ENCODE measurements at regions not wholly inside any gene's neighbourhood (a gene's known extent, or its start where the extent isn't known, plus 50 kb on each side); places are given as distances from the start of the nearest gene placed in this dataset.
A peak's percentile ranks its signal among the peaks of the same experiment; 100 is the strongest.

DNA sequence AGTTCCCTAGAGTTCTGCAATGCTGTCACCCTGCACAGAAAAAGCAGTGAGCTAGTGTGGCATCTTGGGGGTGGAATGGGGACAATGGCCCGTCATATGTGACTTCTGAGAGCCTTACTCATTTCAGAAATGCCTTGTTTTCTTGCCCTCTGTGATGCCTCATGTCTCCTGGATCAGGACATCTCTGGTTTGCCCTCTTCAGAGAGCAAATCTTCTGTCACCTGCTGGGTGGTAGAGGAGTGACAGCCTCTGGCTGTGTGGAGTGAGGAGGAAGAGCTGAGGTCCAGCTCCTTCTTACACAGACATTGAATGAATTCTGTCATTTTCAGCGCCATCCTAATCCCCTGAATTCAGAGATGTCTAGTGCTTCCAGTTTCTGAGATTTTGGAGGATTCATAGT lies 55.6 kb upstream of the PHLPP1 start:
- TF ChIP-seq NR2C2 (CRISPR knock-in tag; IDR thresholded peaks at IDR 0.05) = no peak
- TF ChIP-seq NR2C2 (tag; IDR thresholded peaks at IDR 0.05) = no peak
- TF ChIP-seq ESRRA (IDR thresholded peaks at IDR 0.05; ENCODE audit: borderline replicate concordance, low read depth) = no peak
- no peak for TF ChIP-seq CBX2 (IDR thresholded peaks at IDR 0.05; ENCODE audit: insufficient read depth, low read length, poor library complexity, severe bottlenecking)
- no peak for TF ChIP-seq BRCA1 (IDR thresholded peaks at IDR 0.05)
- TF ChIP-seq BRCA1 (CRISPR knock-in tag; IDR thresholded peaks at IDR 0.05) = no peak
- no peak for TF ChIP-seq POLR2A (conservative IDR thresholded peaks at IDR 0.05)
- TF ChIP-seq, protein P1, sequence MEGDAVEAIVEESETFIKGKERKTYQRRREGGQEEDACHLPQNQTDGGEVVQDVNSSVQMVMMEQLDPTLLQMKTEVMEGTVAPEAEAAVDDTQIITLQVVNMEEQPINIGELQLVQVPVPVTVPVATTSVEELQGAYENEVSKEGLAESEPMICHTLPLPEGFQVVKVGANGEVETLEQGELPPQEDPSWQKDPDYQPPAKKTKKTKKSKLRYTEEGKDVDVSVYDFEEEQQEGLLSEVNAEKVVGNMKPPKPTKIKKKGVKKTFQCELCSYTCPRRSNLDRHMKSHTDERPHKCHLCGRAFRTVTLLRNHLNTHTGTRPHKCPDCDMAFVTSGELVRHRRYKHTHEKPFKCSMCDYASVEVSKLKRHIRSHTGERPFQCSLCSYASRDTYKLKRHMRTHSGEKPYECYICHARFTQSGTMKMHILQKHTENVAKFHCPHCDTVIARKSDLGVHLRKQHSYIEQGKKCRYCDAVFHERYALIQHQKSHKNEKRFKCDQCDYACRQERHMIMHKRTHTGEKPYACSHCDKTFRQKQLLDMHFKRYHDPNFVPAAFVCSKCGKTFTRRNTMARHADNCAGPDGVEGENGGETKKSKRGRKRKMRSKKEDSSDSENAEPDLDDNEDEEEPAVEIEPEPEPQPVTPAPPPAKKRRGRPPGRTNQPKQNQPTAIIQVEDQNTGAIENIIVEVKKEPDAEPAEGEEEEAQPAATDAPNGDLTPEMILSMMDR (IDR thresholded peaks at IDR 0.05 in 2 of 3, conservative IDR thresholded peaks at IDR 0.05 in 1 of 3; ENCODE audit: insufficient read depth in 2 of 3, low read depth in 1 of 3, low read length in 3 of 3) = peak in 1 of 3 experiments; percentile 3; a peak in 1 of 6 replicates
- TF ChIP-seq PHB (CRISPR knock-in tag; IDR thresholded peaks at IDR 0.05) = no peak
- TF ChIP-seq, protein P2, sequence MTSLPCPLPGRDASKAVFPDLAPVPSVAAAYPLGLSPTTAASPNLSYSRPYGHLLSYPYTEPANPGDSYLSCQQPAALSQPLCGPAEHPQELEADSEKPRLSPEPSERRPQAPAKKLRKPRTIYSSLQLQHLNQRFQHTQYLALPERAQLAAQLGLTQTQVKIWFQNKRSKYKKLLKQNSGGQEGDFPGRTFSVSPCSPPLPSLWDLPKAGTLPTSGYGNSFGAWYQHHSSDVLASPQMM (CRISPR knock-in tag; IDR thresholded peaks at IDR 0.05) = no peak
- TF ChIP-seq RFX5 (IDR thresholded peaks at IDR 0.05; ENCODE audit: low read depth, low read length) = no peak
- no peak for TF ChIP-seq RCOR1 (IDR thresholded peaks at IDR 0.05; ENCODE audit: borderline replicate concordance in 1 of 2, low read depth in 2 of 2, low read length in 2 of 2)
- no peak for TF ChIP-seq PCBP2 (IDR thresholded peaks at IDR 0.05; ENCODE audit: low read depth, low read length, poor library complexity, severe bottlenecking)
- no peak for TF ChIP-seq CREB1 (IDR thresholded peaks at IDR 0.05)
- no peak for TF ChIP-seq CREB1 (CRISPR knock-in tag; IDR thresholded peaks at IDR 0.05)
- no peak for TF ChIP-seq ZC3H8 (IDR thresholded peaks at IDR 0.05)

Measured in K562 (cell line).